ENCODE measurements at regions not wholly inside any gene's neighbourhood (a gene's known extent, or its start where the extent isn't known, plus 50 kb on each side); places are given as distances from the start of the nearest gene placed in this dataset.

DNA sequence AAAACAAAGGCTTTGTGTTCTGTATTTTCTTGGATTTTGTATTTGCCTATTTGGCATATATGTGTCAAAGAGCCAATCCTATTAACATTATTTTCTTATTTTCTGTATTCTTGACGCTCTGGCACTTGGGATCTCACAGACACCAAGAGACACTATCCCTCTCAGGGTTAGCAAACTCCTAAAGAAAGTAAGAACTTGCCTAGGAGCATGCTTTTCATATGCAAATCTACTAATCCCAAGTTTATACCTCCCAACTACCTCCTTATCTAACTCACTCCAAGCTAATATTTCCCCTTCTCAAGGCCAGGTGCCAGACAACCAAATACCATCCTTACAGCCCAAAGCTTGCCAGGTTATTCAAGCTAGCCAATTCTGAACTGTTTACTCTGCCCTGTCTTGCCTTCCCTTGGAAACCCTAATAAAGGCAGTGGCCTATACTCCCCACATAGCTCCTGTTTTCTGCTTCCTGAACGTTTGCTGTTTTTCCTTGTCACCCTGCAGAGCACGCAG lies 455.4 kb upstream of the ANO3 start:
- Histone ChIP-seq H3K9me3 (no peaks in the 10 kb centered on the region), H3K4me1 (no peaks in the 10 kb centered on the region), H3K36me3 (no peaks in the 10 kb centered on the region), H3K4me3 (no peak overlapping the region), H3K27ac (no peak overlapping the region), H3K27me3 (no peaks in the 10 kb centered on the region)
- no peak for DNase-seq
- intact Hi-C loops (cut with DNase I; ENCODE audit: low total_unique reads) = no loop called here
- TF ChIP-seq, protein P1, sequence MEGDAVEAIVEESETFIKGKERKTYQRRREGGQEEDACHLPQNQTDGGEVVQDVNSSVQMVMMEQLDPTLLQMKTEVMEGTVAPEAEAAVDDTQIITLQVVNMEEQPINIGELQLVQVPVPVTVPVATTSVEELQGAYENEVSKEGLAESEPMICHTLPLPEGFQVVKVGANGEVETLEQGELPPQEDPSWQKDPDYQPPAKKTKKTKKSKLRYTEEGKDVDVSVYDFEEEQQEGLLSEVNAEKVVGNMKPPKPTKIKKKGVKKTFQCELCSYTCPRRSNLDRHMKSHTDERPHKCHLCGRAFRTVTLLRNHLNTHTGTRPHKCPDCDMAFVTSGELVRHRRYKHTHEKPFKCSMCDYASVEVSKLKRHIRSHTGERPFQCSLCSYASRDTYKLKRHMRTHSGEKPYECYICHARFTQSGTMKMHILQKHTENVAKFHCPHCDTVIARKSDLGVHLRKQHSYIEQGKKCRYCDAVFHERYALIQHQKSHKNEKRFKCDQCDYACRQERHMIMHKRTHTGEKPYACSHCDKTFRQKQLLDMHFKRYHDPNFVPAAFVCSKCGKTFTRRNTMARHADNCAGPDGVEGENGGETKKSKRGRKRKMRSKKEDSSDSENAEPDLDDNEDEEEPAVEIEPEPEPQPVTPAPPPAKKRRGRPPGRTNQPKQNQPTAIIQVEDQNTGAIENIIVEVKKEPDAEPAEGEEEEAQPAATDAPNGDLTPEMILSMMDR (IDR thresholded peaks at IDR 0.05) = no peak

DNA sequence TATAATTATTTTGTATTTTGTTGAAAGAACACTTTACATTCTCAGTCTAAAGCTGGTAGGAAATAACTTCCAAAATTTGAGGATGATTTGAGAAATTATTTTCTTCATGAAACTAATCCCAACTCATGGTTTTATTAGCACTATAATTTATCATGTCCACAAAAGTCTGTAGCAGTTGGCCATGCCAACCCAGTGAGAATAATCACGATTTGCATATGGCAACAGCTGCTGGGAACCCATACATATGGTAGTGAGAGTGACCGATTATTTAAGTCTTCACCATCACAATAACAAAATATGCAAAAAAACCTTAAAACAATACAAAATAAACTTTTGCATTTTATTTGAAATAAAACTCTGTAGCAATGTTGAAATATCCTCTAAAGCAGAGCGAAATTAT lies 445.9 kb upstream of the ANO3 start:
- TF ChIP-seq, protein P1 (IDR thresholded peaks at IDR 0.05) = no peak
- no peak for DNase-seq
- Histone ChIP-seq H3K4me3 (no peak overlapping the region), H3K27ac (no peak overlapping the region), H3K27me3 (no peaks in the 10 kb centered on the region), H3K4me1 (no peaks in the 10 kb centered on the region), H3K36me3 (no peaks in the 10 kb centered on the region), H3K9me3 (no peaks in the 10 kb centered on the region)
- intact Hi-C loops (cut with DNase I; ENCODE audit: low total_unique reads) = no loop called here

DNA sequence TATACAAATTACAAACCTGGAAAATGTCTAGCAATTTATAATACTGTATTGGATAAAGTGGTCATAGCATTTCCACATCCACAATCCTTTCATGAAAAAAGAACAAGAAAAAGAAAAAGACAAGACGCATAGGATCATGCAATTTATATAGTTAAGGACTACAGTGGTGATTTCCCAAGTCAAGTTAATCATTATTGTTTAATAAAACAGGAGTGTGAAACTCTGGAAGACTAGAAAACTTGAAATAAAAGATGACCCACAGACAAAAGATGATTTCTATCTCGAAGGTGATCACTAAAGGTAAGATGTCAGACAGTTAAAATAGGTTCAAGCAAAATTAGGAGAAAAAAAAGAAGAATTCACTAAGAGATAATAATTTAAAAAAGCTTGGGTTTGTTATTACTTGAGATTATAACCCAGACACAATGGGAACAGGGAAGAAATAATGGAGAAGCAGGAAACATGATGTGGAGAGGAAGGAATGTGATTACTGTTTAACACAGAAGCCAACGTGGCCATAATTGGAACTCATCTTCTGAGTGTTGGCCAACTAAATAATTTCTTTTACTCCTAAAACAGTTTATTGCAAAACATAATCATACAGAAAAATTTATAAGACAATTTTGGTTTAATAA lies 441.2 kb upstream of the ANO3 start:
- no peak for DNase-seq
- TF ChIP-seq, protein P1 (IDR thresholded peaks at IDR 0.05) = no peak
- Histone ChIP-seq H3K27ac (no peak overlapping the region), H3K27me3 (no peaks in the 10 kb centered on the region), H3K9me3 (no peaks in the 10 kb centered on the region), H3K4me1 (no peaks in the 10 kb centered on the region), H3K4me3 (no peak overlapping the region), H3K36me3 (no peaks in the 10 kb centered on the region)
- intact Hi-C loops (cut with DNase I; ENCODE audit: low total_unique reads) = no loop called here

DNA sequence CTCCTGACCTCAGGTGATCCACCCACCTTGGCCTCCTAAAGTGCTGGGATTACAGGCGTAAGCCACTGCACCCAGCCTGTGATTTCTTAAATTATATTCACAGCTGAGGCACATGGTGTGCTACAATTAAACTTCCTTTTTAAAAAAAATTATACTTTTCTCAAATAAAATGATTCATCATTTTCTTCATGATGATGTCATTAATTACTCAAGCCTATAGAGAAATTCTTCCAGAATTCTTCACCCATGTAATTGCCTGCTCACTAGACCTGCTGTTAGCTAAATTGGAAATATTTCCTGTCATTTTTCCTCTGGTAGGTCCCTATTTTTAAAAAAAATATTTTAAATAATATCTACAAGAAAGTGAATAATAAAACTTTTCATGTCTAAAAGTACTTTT lies 440.0 kb upstream of the ANO3 start:
- no peak for DNase-seq
- TF ChIP-seq, protein P1 (IDR thresholded peaks at IDR 0.05) = no peak
- Histone ChIP-seq H3K9me3 (no peaks in the 10 kb centered on the region), H3K27me3 (no peaks in the 10 kb centered on the region), H3K4me3 (no peak overlapping the region), H3K36me3 (no peaks in the 10 kb centered on the region), H3K4me1 (no peaks in the 10 kb centered on the region), H3K27ac (no peak overlapping the region)
- intact Hi-C loops (cut with DNase I; ENCODE audit: low total_unique reads) = no loop called here

GRCh38 chr11:25899617-25900160 lies 432.2 kb upstream of the ANO3 start:
- Histone ChIP-seq H3K9me3 (no peaks in the 10 kb centered on the region), H3K4me3 (no peak overlapping the region), H3K27ac (no peak overlapping the region), H3K4me1 (no peaks in the 10 kb centered on the region), H3K36me3 (no peaks in the 10 kb centered on the region), H3K27me3 (no peaks in the 10 kb centered on the region)
- DNase-seq = no peak
- TF ChIP-seq, protein P1 (IDR thresholded peaks at IDR 0.05) = no peak
- intact Hi-C loops (cut with DNase I; ENCODE audit: low total_unique reads) = no loop called here
